A673 (cell line): ENCODE measurements at regions not wholly inside any gene's neighbourhood (a gene's known extent, or its start where the extent isn't known, plus 50 kb on each side); places are given as distances from the start of the nearest gene placed in this dataset.

ENCODE experiments used
- BruUV-seq: library from RNA; stranded (reverse); fragments of 400-500 nt; replicated peaks from 2 replicates; lab custom pipeline; 2021; lab: Mats Ljungman, UMichigan
- CTCF ChIA-PET: fragments of 300-600 bp; sonication (Branson Sonifier 250); formaldehyde crosslinking; loops from one replicate; lab custom pipeline; 2022; ENCODE audit warnings: antibody characterized with exemption; lab: Charles Lee
- POLR2A ChIA-PET: fragments of 300-600 bp; sonication (Branson Sonifier 250); formaldehyde crosslinking; loops from one replicate; lab custom pipeline; 2022; ENCODE audit warnings: antibody characterized with exemption; ENCODE audit not compliant: low non-redundant PET; lab: Charles Lee
- DNase-seq: peaks from one replicate; pipeline ENCODE4 v3.0.0-alpha.2; 2015; ENCODE audit warnings: low spot score
- H3K27ac ChIP-seq: fragments of 200-600 bp; sonication (generic); 2 replicates; pipeline ENCODE4 v1.5.1; 2016; ENCODE audit warnings: mixed run types, low read depth, mild to moderate bottlenecking, mixed read lengths, antibody characterized with exemption, low read length; ENCODE audit not compliant: poor library complexity, severe bottlenecking
- H3K27me3 ChIP-seq: fragments of 200-600 bp; sonication (generic); replicated peaks from 2 replicates; pipeline ENCODE4 v1.6.1; 2017; ENCODE audit warnings: mixed run types, low read depth, mild to moderate bottlenecking, mixed read lengths, antibody characterized with exemption, low read length; ENCODE audit not compliant: insufficient read depth, poor library complexity
- H3K36me3 ChIP-seq: fragments of 200-600 bp; sonication (generic); 2 replicates; pipeline ENCODE4 v1.6.1; 2016; ENCODE audit warnings: mixed run types, mild to moderate bottlenecking, mixed read lengths, antibody characterized with exemption, low read length; ENCODE audit not compliant: insufficient read depth, poor library complexity, severe bottlenecking
- H3K4me1 ChIP-seq: fragments of 200-600 bp; sonication (generic); 2 replicates; pipeline ENCODE4 v1.6.1; 2017; ENCODE audit warnings: mixed run types, mild to moderate bottlenecking, mixed read lengths, antibody characterized with exemption, low read length; ENCODE audit not compliant: insufficient read depth, poor library complexity, severe bottlenecking
- H3K4me3 ChIP-seq: fragments of 200-600 bp; sonication (generic); 2 replicates; pipeline ENCODE4 v1.5.1; 2016; ENCODE audit warnings: low read depth, mixed run types, mild to moderate bottlenecking, mixed read lengths, low read length; ENCODE audit not compliant: poor library complexity, severe bottlenecking
- H3K9me3 ChIP-seq: fragments of 200-600 bp; sonication (generic); 2 replicates; pipeline ENCODE4 v1.6.1; 2016; ENCODE audit warnings: mixed run types, low read depth, mild to moderate bottlenecking, mixed read lengths, antibody characterized with exemption, low read length; ENCODE audit not compliant: poor library complexity, severe bottlenecking
- CTCF ChIP-seq: fragments of 300-800, 200-600 bp; sonication (generic); conservative IDR thresholded peaks from 2 replicates; pipeline ENCODE4 v1.5.1; 2017; ENCODE audit warnings: low read depth, mild to moderate bottlenecking, antibody characterized with exemption, low read length, moderate library complexity, mixed read lengths
- EZH2 ChIP-seq: fragments of 200-600 bp; sonication (generic); IDR thresholded peaks from 2 replicates; pipeline ENCODE4 v1.6.1; 2017; ENCODE audit warnings: borderline replicate concordance, low read depth, mild to moderate bottlenecking, mixed read lengths, antibody characterized with exemption, low read length; ENCODE audit not compliant: poor library complexity, severe bottlenecking
- intact Hi-C: fragments of 100-400 bp; cut with micrococcal nuclease; formaldehyde crosslinking; loops from one replicate; pipeline ENCODE4 v1.10.0; 2022; ENCODE audit not compliant: unreplicated experiment

- Histone ChIP-seq H3K27me3 (peaks cover 68% of the 10 kb centered on the region), H3K4me3 (no peak overlapping the region), H3K27ac (no peak overlapping the region), H3K9me3 (no peaks in the 10 kb centered on the region), H3K4me1 (no peaks in the 10 kb centered on the region), H3K36me3 (no peaks in the 10 kb centered on the region)
- BruUV-seq = no TSS peak
- ChIA-PET POLR2A (no interaction called here), CTCF (no interaction called here)
- DNase-seq = no peak
- no peak for TF ChIP-seq EZH2
- TF ChIP-seq CTCF = no peak
- intact Hi-C loops = no loop called here
Observed at GRCh38 chr1:112267929-112268328, 128.1 kb upstream of the CTTNBP2NL start.

- no peak for DNase-seq
- H3K36me3 ChIP-seq = no peaks in the 10 kb centered on the region
- H3K4me3 ChIP-seq = no peak overlapping the region
- H3K27ac ChIP-seq = no peak overlapping the region
- no peaks in the 10 kb centered on the region for H3K9me3 ChIP-seq
- intact Hi-C loops = no loop called here
- POLR2A ChIA-PET = no interaction called here
- BruUV-seq = no TSS peak
- peaks cover 73% of the 10 kb centered on the region for H3K27me3 ChIP-seq
- H3K4me1 ChIP-seq = no peaks in the 10 kb centered on the region
- no peak for TF ChIP-seq EZH2
- no peak for TF ChIP-seq CTCF
- CTCF ChIA-PET = no interaction called here
Observed at GRCh38 chr1:112268408-112268807, 127.6 kb upstream of the CTTNBP2NL start.

GRCh38 chr1:112271270-112271669 is 124.7 kb upstream of the CTTNBP2NL start:
- no peaks in the 10 kb centered on the region for H3K4me1 ChIP-seq
- no peak overlapping the region for H3K4me3 ChIP-seq
- POLR2A ChIA-PET = no interaction called here
- no peaks in the 10 kb centered on the region for H3K9me3 ChIP-seq
- DNase-seq = no peak
- peaks cover 83% of the 10 kb centered on the region for H3K27me3 ChIP-seq
- H3K36me3 ChIP-seq = no peaks in the 10 kb centered on the region
- TF ChIP-seq EZH2 = no peak
- CTCF ChIA-PET = no interaction called here
- intact Hi-C loops = no loop called here
- no TSS peak for BruUV-seq
- H3K27ac ChIP-seq = no peak overlapping the region

GRCh38 chr1:112272101-112272772 is 123.8 kb upstream of the CTTNBP2NL start:
- peaks cover 81% of the 10 kb centered on the region for H3K27me3 ChIP-seq

More at GRCh38 chr1:112272101-112272772, 123.8 kb upstream of the CTTNBP2NL start:
- Histone ChIP-seq H3K36me3 (no peaks in the 10 kb centered on the region), H3K4me3 (no peak overlapping the region), H3K9me3 (no peaks in the 10 kb centered on the region), H3K4me1 (no peaks in the 10 kb centered on the region), H3K27ac (no peak overlapping the region)
- no TSS peak for BruUV-seq
- TF ChIP-seq EZH2 = no peak
- no peak for TF ChIP-seq CTCF
- ChIA-PET CTCF (no interaction called here), POLR2A (no interaction called here)
- intact Hi-C loops = no loop called here
- no peak for DNase-seq
